ENCODE measurements at regions not wholly inside any gene's neighbourhood (a gene's known extent, or its start where the extent isn't known, plus 50 kb on each side); places are given as distances from the start of the nearest gene placed in this dataset.
A peak's percentile ranks its signal among the peaks of the same experiment; 100 is the strongest.
"Not testable (repeated sequence)": the region's sequence is repeated elsewhere in the genome, so short reads cannot be mapped to it uniquely, and the experiment has no call there.

GRCh38 chr4:45438047-45438446, 685.8 kb downstream of the GABRG1 start:
- DNase-seq (ENCODE audit: low read depth), result no peak
- in situ Hi-C loops (cut with HindIII; ENCODE audit: low pct_unique_long_range_greater_than_20kb, low sequenced_read_pairs), result no loop called here

- in situ Hi-C loops (cut with HindIII; ENCODE audit: low pct_unique_long_range_greater_than_20kb, low sequenced_read_pairs), result no loop called here
- no peak for DNase-seq (ENCODE audit: low read depth)
These were observed 686.5 kb downstream of the GABRG1 start for GRCh38 chr4:45437381-45437780.

- no peak for DNase-seq (ENCODE audit: low read depth)
- in situ Hi-C loops (cut with HindIII; ENCODE audit: low pct_unique_long_range_greater_than_20kb, low sequenced_read_pairs), result no loop called here
These were observed 698.7 kb downstream of the GABRG1 start for GRCh38 chr4:45425135-45425534.

- in situ Hi-C loops (cut with HindIII; ENCODE audit: low pct_unique_long_range_greater_than_20kb, low sequenced_read_pairs), result no loop called here
- no peak for DNase-seq (ENCODE audit: low read depth)
These were observed 697.5 kb upstream of the GNPDA2 start for GRCh38 chr4:45423896-45424295.

- DNase-seq (ENCODE audit: low read depth); in situ Hi-C loops (cut with HindIII; ENCODE audit: low pct_unique_long_range_greater_than_20kb, low sequenced_read_pairs): not testable (repeated sequence)
These were observed 693.8 kb upstream of the GNPDA2 start for GRCh38 chr4:45420091-45420674.

- in situ Hi-C loops (cut with HindIII; ENCODE audit: low pct_unique_long_range_greater_than_20kb, low sequenced_read_pairs), result no loop called here
These were observed 684.4 kb upstream of the GNPDA2 start for GRCh38 chr4:45410701-45411210.

GRCh38 chr4:45409536-45409935, 683.2 kb upstream of the GNPDA2 start:
- in situ Hi-C loops (cut with HindIII; ENCODE audit: low pct_unique_long_range_greater_than_20kb, low sequenced_read_pairs), result no loop called here
- no peak for DNase-seq (ENCODE audit: low read depth)

More at GRCh38 chr4:45410701-45411210, 684.4 kb upstream of the GNPDA2 start:
- no peak for DNase-seq (ENCODE audit: low read depth)

GRCh38 chr4:45408996-45409395, 682.6 kb upstream of the GNPDA2 start:
- in situ Hi-C loops (cut with HindIII; ENCODE audit: low pct_unique_long_range_greater_than_20kb, low sequenced_read_pairs), result no loop called here

GRCh38 chr4:45399116-45399515, 672.8 kb upstream of the GNPDA2 start:
- no peak for DNase-seq (ENCODE audit: low read depth)
- in situ Hi-C loops (cut with HindIII; ENCODE audit: low pct_unique_long_range_greater_than_20kb, low sequenced_read_pairs), result no loop called here

More at GRCh38 chr4:45408996-45409395, 682.6 kb upstream of the GNPDA2 start:
- no peak for DNase-seq (ENCODE audit: low read depth)

- in situ Hi-C loops (cut with HindIII; ENCODE audit: low pct_unique_long_range_greater_than_20kb, low sequenced_read_pairs), result no loop called here
- DNase-seq (ENCODE audit: low read depth), result no peak
These were observed 659.0 kb upstream of the GNPDA2 start for GRCh38 chr4:45385306-45385705.

GRCh38 chr4:45370408-45370807, 644.1 kb upstream of the GNPDA2 start:
- in situ Hi-C loops (cut with HindIII; ENCODE audit: low pct_unique_long_range_greater_than_20kb, low sequenced_read_pairs), result no loop called here
- DNase-seq (ENCODE audit: low read depth), result no peak

GRCh38 chr4:45368832-45369231, 642.5 kb upstream of the GNPDA2 start:
- DNase-seq (ENCODE audit: low read depth), result no peak
- in situ Hi-C loops (cut with HindIII; ENCODE audit: low pct_unique_long_range_greater_than_20kb, low sequenced_read_pairs), result no loop called here

GRCh38 chr4:45363931-45364330, 637.6 kb upstream of the GNPDA2 start:
- no peak for DNase-seq (ENCODE audit: low read depth)
- in situ Hi-C loops (cut with HindIII; ENCODE audit: low pct_unique_long_range_greater_than_20kb, low sequenced_read_pairs), result no loop called here

- in situ Hi-C loops (cut with HindIII; ENCODE audit: low pct_unique_long_range_greater_than_20kb, low sequenced_read_pairs), result no loop called here
These were observed 632.5 kb upstream of the GNPDA2 start for GRCh38 chr4:45358573-45359506.

GRCh38 chr4:45353161-45353560, 626.8 kb upstream of the GNPDA2 start:
- in situ Hi-C loops (cut with HindIII; ENCODE audit: low pct_unique_long_range_greater_than_20kb, low sequenced_read_pairs), result no loop called here
- no peak for DNase-seq (ENCODE audit: low read depth)

More at GRCh38 chr4:45358573-45359506, 632.5 kb upstream of the GNPDA2 start:
- no peak for DNase-seq (ENCODE audit: low read depth)

- peak; percentile 1 for DNase-seq (ENCODE audit: low read depth)
- in situ Hi-C loops (cut with HindIII; ENCODE audit: low pct_unique_long_range_greater_than_20kb, low sequenced_read_pairs), result no loop called here
These were observed 624.1 kb upstream of the GNPDA2 start for GRCh38 chr4:45350438-45350837.

- no peak for DNase-seq (ENCODE audit: low read depth)
- in situ Hi-C loops (cut with HindIII; ENCODE audit: low pct_unique_long_range_greater_than_20kb, low sequenced_read_pairs), result no loop called here
These were observed 623.5 kb upstream of the GNPDA2 start for GRCh38 chr4:45349859-45350258.

GRCh38 chr4:45346816-45347435, 620.6 kb upstream of the GNPDA2 start:
- no peak for DNase-seq (ENCODE audit: low read depth)
- in situ Hi-C loops (cut with HindIII; ENCODE audit: low pct_unique_long_range_greater_than_20kb, low sequenced_read_pairs), result no loop called here

- in situ Hi-C loops (cut with HindIII; ENCODE audit: low pct_unique_long_range_greater_than_20kb, low sequenced_read_pairs), result no loop called here
- DNase-seq (ENCODE audit: low read depth), result no peak
These were observed 619.2 kb upstream of the GNPDA2 start for GRCh38 chr4:45345558-45345957.

Data from Caki2 (cell line).